Panc1 (cell line): ENCODE measurements at regions not wholly inside any gene's neighbourhood (a gene's known extent, or its start where the extent isn't known, plus 50 kb on each side); places are given as distances from the start of the nearest gene placed in this dataset.
A peak's percentile ranks its signal among the peaks of the same experiment; 100 is the strongest.

ENCODE experiments used
- ATAC-seq: fragments of 200-7000 bp; cut with Tn5 transposase; 2 replicates; pipeline ENCODE4 v1.9.1; 2020; ENCODE audit warnings: mild to moderate bottlenecking, moderate library complexity
- BruUV-seq: library from RNA; stranded (reverse); fragments of 400-500 nt; replicated peaks from 2 replicates; lab custom pipeline; 2021; lab: Mats Ljungman, UMichigan
- CTCF ChIA-PET: fragments of 300-600 bp; sonication (Branson Sonifier 250); formaldehyde crosslinking; loops from one replicate; lab custom pipeline; 2022; ENCODE audit warnings: antibody characterized with exemption; lab: Charles Lee
- POLR2A ChIA-PET: fragments of 300-600 bp; sonication (Branson Sonifier 250); formaldehyde crosslinking; loops from one replicate; lab custom pipeline; 2022; ENCODE audit warnings: antibody characterized with exemption; lab: Charles Lee
- DNase-seq: peaks from one replicate; pipeline ENCODE4 v3.0.0-alpha.2; 2010; ENCODE audit warnings: low read depth, low spot score
- H3K27ac ChIP-seq: 2 replicates; pipeline ENCODE4 v1.5.1; 2011; ENCODE audit warnings: mild to moderate bottlenecking, low read length, inconsistent platforms
- H3K27me3 ChIP-seq: fragments of 200-500 bp; sonication (Bioruptor generic); 2 replicates; pipeline ENCODE4 v1.6.0; 2014; ENCODE audit warnings: low read length, inconsistent platforms; ENCODE audit not compliant: control insufficient read depth, insufficient read depth
- H3K36me3 ChIP-seq: fragments of 200-500 bp; sonication (Bioruptor generic); 2 replicates; pipeline ENCODE4 v1.5.1; 2014; ENCODE audit warnings: inconsistent platforms, mild to moderate bottlenecking, low read length, moderate library complexity; ENCODE audit not compliant: control insufficient read depth, insufficient read depth
- H3K4me1 ChIP-seq: 2 replicates; pipeline ENCODE4 v1.5.1; 2011; ENCODE audit warnings: inconsistent platforms, mild to moderate bottlenecking, low read length, moderate library complexity; ENCODE audit not compliant: control insufficient read depth, insufficient read depth
- H3K4me3 ChIP-seq, 2 experiments: 2 replicates each; pipeline ENCODE4 v1.5.1; 2011 to 2012; ENCODE audit warnings: low read depth in 2 of 2, low read length in 2 of 2, mild to moderate bottlenecking in 2 of 2, inconsistent platforms in 1 of 2, moderate library complexity in 1 of 2
- H3K9me3 ChIP-seq: fragments of 200-500 bp; sonication (Bioruptor generic); 2 replicates; pipeline ENCODE4 v1.5.1; 2014; ENCODE audit warnings: low read depth, mild to moderate bottlenecking, inconsistent platforms, low read length, moderate library complexity; ENCODE audit not compliant: control insufficient read depth, insufficient read depth
- POLR2AphosphoS5 ChIP-seq: IDR thresholded peaks from 2 replicates; pipeline ENCODE4 v1.6.1; 2012; ENCODE audit warnings: mild to moderate bottlenecking, low read depth, low read length, moderate library complexity
- SIN3A ChIP-seq: IDR thresholded peaks from 2 replicates; pipeline ENCODE4 v1.6.1; 2012; ENCODE audit warnings: low read depth, mild to moderate bottlenecking, low read length, moderate library complexity, borderline replicate concordance; ENCODE audit not compliant: insufficient read depth
- TCF7L2 ChIP-seq: IDR thresholded peaks from 2 replicates; pipeline ENCODE4 v1.6.1; 2011; ENCODE audit warnings: mild to moderate bottlenecking, low read depth, low read length, inconsistent platforms
- in situ Hi-C: cut with HindIII; loops from 2 replicates; pipeline ENCODE4 v1.10.0; 2016; ENCODE audit warnings: low sequenced_read_pairs, low pct_unique_long_range_greater_than_20kb
- intact Hi-C: fragments of 100-400 bp; cut with micrococcal nuclease; formaldehyde crosslinking; loops from one replicate; pipeline ENCODE4 v1.10.0; 2022; ENCODE audit not compliant: unreplicated experiment
- TF ChIP-seq, protein P1 (sequence below), 2 experiments: IDR thresholded peaks; 2 replicates each; pipeline ENCODE4 v1.6.1; 2011 to 2012; ENCODE audit warnings: low read depth in 2 of 2, control low read depth in 1 of 2, low read length in 1 of 2, mild to moderate bottlenecking in 1 of 2, moderate library complexity in 1 of 2; ENCODE audit not compliant: insufficient read depth in 1 of 2
- TF ChIP-seq, protein P2 (sequence below): fragments of 450-650 bp; IDR thresholded peaks from 2 replicates; pipeline ENCODE4 v1.5.1; 2017; ENCODE audit warnings: mild to moderate bottlenecking

DNA sequence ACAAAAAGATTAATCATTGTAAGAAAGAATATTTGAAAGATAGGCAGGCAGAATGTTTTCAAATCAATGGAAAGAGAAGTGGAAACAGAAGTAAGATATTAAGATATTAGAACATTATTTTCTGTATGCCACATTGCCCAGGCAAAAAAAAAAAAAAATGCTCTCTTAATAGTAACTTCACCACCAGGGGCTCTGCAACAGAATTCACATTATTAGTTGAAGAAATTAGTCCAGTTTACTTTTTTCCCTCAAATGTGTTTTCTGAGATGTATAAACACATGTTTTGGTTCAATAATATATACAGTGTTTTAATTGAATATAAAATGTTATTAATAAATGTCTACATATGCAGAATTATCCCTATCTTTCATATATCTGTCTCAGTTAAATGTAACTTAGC lies 78.0 kb upstream of the ADAD1 start:
- ATAC-seq, result no peak
- in situ Hi-C loops, result no loop called here
- Histone ChIP-seq H3K9me3 (no peaks in the 10 kb centered on the region), H3K4me3 (no peak overlapping the region), H3K27me3 (no peaks in the 10 kb centered on the region), H3K4me1 (no peaks in the 10 kb centered on the region), H3K27ac (no peak overlapping the region), H3K36me3 (no peaks in the 10 kb centered on the region)
- ChIA-PET CTCF (no interaction called here), POLR2A (no interaction called here)
- intact Hi-C loops, result loop anchor here (10.0 kb wide), 1 partner anchor 414 kb away; no protein-coding TSS in a partner anchor
- no peak for DNase-seq
- no TSS peak for BruUV-seq
- TF ChIP-seq, protein P1, sequence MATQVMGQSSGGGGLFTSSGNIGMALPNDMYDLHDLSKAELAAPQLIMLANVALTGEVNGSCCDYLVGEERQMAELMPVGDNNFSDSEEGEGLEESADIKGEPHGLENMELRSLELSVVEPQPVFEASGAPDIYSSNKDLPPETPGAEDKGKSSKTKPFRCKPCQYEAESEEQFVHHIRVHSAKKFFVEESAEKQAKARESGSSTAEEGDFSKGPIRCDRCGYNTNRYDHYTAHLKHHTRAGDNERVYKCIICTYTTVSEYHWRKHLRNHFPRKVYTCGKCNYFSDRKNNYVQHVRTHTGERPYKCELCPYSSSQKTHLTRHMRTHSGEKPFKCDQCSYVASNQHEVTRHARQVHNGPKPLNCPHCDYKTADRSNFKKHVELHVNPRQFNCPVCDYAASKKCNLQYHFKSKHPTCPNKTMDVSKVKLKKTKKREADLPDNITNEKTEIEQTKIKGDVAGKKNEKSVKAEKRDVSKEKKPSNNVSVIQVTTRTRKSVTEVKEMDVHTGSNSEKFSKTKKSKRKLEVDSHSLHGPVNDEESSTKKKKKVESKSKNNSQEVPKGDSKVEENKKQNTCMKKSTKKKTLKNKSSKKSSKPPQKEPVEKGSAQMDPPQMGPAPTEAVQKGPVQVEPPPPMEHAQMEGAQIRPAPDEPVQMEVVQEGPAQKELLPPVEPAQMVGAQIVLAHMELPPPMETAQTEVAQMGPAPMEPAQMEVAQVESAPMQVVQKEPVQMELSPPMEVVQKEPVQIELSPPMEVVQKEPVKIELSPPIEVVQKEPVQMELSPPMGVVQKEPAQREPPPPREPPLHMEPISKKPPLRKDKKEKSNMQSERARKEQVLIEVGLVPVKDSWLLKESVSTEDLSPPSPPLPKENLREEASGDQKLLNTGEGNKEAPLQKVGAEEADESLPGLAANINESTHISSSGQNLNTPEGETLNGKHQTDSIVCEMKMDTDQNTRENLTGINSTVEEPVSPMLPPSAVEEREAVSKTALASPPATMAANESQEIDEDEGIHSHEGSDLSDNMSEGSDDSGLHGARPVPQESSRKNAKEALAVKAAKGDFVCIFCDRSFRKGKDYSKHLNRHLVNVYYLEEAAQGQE (IDR thresholded peaks at IDR 0.05; ENCODE audit: insufficient read depth in 1 of 2, low read depth in 2 of 2, low read length in 1 of 2), result no peak
- TF ChIP-seq TCF7L2 (no peak), SIN3A (no peak), POLR2AphosphoS5 (no peak)
- TF ChIP-seq, protein P2, sequence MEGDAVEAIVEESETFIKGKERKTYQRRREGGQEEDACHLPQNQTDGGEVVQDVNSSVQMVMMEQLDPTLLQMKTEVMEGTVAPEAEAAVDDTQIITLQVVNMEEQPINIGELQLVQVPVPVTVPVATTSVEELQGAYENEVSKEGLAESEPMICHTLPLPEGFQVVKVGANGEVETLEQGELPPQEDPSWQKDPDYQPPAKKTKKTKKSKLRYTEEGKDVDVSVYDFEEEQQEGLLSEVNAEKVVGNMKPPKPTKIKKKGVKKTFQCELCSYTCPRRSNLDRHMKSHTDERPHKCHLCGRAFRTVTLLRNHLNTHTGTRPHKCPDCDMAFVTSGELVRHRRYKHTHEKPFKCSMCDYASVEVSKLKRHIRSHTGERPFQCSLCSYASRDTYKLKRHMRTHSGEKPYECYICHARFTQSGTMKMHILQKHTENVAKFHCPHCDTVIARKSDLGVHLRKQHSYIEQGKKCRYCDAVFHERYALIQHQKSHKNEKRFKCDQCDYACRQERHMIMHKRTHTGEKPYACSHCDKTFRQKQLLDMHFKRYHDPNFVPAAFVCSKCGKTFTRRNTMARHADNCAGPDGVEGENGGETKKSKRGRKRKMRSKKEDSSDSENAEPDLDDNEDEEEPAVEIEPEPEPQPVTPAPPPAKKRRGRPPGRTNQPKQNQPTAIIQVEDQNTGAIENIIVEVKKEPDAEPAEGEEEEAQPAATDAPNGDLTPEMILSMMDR, result no peak; the same call in 1 of the 2 replicates

- CTCF ChIA-PET, result no interaction called here
- Histone ChIP-seq H3K4me1 (no peaks in the 10 kb centered on the region), H3K36me3 (no peaks in the 10 kb centered on the region; the same call in 1 of the 2 replicates), H3K9me3 (no peaks in the 10 kb centered on the region), H3K4me3 (no peak overlapping the region), H3K27me3 (no peaks in the 10 kb centered on the region), H3K27ac (no peak overlapping the region)
- in situ Hi-C loops, result no loop called here
- ATAC-seq (no peak), DNase-seq (no peak)
- TF ChIP-seq SIN3A, result no peak
- intact Hi-C loops, result loop anchor here (10.0 kb wide), 1 partner anchor 409 kb away; no protein-coding TSS in a partner anchor
- POLR2A ChIA-PET, result no interaction called here
- no TSS peak for BruUV-seq
Measured at GRCh38 chr4:122305853-122306252, 73.0 kb upstream of the ADAD1 start.

GRCh38 chr4:122309988-122310626 lies 68.7 kb upstream of the ADAD1 start:
- ChIA-PET CTCF (no interaction called here), POLR2A (no interaction called here)
- no peak overlapping the region for H3K27ac ChIP-seq
- no peaks in the 10 kb centered on the region for H3K27me3 ChIP-seq
- ATAC-seq (no peak), DNase-seq (no peak)
- no peaks in the 10 kb centered on the region for H3K9me3 ChIP-seq
- no peaks in the 10 kb centered on the region for H3K4me1 ChIP-seq
- H3K4me3 ChIP-seq, result no peak overlapping the region
- BruUV-seq, result no TSS peak
- no peaks in the 10 kb centered on the region; the same call in 1 of the 2 replicates for H3K36me3 ChIP-seq
- intact Hi-C loops, result loop anchor here (5.0 to 10.0 kb wide), 2 partner anchors 267 to 405 kb away; no protein-coding TSS in a partner anchor
- in situ Hi-C loops, result no loop called here
- no peak for TF ChIP-seq TCF7L2
- TF ChIP-seq, protein P2, result peak; percentile 45; the same call in 1 of the 2 replicates
